ENCODE measurements at regions not wholly inside any gene's neighbourhood (a gene's known extent, or its start where the extent isn't known, plus 50 kb on each side); places are given as distances from the start of the nearest gene placed in this dataset.

GRCh38 chr6:21885111-21885510 is 291.6 kb downstream of the SOX4 start:
- POLR2A ChIA-PET = interaction anchor here (0.7 kb wide), 1 partner anchor 8 kb away, joined by 4 read pairs; no protein-coding TSS in a partner anchor
- H3K4me3 ChIP-seq (ENCODE audit: low read depth, low read length) = no peak overlapping the region
- no peak for DNase-seq (ENCODE audit: low read depth, low spot score)
- TF ChIP-seq, protein P1, sequence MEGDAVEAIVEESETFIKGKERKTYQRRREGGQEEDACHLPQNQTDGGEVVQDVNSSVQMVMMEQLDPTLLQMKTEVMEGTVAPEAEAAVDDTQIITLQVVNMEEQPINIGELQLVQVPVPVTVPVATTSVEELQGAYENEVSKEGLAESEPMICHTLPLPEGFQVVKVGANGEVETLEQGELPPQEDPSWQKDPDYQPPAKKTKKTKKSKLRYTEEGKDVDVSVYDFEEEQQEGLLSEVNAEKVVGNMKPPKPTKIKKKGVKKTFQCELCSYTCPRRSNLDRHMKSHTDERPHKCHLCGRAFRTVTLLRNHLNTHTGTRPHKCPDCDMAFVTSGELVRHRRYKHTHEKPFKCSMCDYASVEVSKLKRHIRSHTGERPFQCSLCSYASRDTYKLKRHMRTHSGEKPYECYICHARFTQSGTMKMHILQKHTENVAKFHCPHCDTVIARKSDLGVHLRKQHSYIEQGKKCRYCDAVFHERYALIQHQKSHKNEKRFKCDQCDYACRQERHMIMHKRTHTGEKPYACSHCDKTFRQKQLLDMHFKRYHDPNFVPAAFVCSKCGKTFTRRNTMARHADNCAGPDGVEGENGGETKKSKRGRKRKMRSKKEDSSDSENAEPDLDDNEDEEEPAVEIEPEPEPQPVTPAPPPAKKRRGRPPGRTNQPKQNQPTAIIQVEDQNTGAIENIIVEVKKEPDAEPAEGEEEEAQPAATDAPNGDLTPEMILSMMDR (IDR thresholded peaks at IDR 0.05; ENCODE audit: insufficient read depth, low read length, missing control alignments) = no peak
- CTCF ChIA-PET = no interaction called here

GRCh38 chr6:21885532-21886114 is 292.1 kb downstream of the SOX4 start:
- CTCF ChIA-PET = no interaction called here
- no peak overlapping the region for H3K4me3 ChIP-seq (ENCODE audit: low read depth, low read length)
- DNase-seq (ENCODE audit: low read depth, low spot score) = peak; percentile 81
- POLR2A ChIA-PET = interaction anchor here (0.7 kb wide), 2 partner anchors 8 to 72 kb away, joined by 3 to 4 read pairs; no protein-coding TSS in a partner anchor
- TF ChIP-seq, protein P1 (IDR thresholded peaks at IDR 0.05; ENCODE audit: insufficient read depth, low read length, missing control alignments) = no peak

- POLR2A ChIA-PET = interaction anchor here (1.2 kb wide), 1 partner anchor 60 kb away, joined by 4 read pairs; no protein-coding TSS in a partner anchor
- no peak for DNase-seq (ENCODE audit: low read depth, low spot score)
- H3K4me3 ChIP-seq (ENCODE audit: low read depth, low read length) = no peak overlapping the region
- TF ChIP-seq, protein P1 (IDR thresholded peaks at IDR 0.05; ENCODE audit: insufficient read depth, low read length, missing control alignments) = no peak
- CTCF ChIA-PET = no interaction called here
Measured at GRCh38 chr6:21886542-21887151, 293.1 kb downstream of the SOX4 start.

- TF ChIP-seq, protein P1 (IDR thresholded peaks at IDR 0.05; ENCODE audit: insufficient read depth, low read length, missing control alignments) = no peak
- ChIA-PET POLR2A (interaction anchor here (1.2 kb wide), 1 partner anchor 59 kb away, joined by 4 read pairs; no protein-coding TSS in a partner anchor), CTCF (no interaction called here)
- DNase-seq (ENCODE audit: low read depth, low spot score) = no peak
- H3K4me3 ChIP-seq (ENCODE audit: low read depth, low read length) = no peak overlapping the region
Measured at GRCh38 chr6:21887231-21888185, 294.0 kb downstream of the SOX4 start.

DNA sequence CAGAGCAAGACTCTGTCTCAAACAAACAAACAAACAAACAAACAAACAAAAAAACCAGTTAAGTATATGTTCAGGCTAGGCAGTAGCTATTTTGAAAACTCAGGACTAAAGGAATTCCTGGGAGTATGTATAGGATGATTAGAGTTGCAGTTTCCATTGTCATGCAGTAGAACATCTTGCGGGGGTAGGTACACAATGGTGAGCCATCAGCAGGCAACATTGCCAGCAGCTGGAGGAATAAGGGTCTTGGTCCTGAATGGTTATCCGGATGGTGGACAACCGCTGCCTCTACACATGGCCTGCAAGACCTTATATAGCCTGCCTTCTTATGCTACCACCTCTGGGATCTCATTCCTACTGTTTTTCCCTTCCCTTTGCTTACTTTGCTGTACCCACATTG is 297.5 kb downstream of the SOX4 start:
- H3K4me3 ChIP-seq (ENCODE audit: low read depth, low read length) = no peak overlapping the region
- ChIA-PET CTCF (no interaction called here), POLR2A (interaction anchor here (0.6 kb wide), 1 partner anchor 303 kb away, joined by 4 read pairs; no protein-coding TSS in a partner anchor)
- TF ChIP-seq, protein P1 (IDR thresholded peaks at IDR 0.05; ENCODE audit: insufficient read depth, low read length, missing control alignments) = no peak
- DNase-seq (ENCODE audit: low read depth, low spot score) = no peak

Measured in AG04449 (cell line).